HUDEP-2 (cell line): ENCODE measurements at regions not wholly inside any gene's neighbourhood (a gene's known extent, or its start where the extent isn't known, plus 50 kb on each side); places are given as distances from the start of the nearest gene placed in this dataset.

Experiments used
- DNase-seq, 76 experiments: peaks; one replicate each; lab custom pipeline; 2025; ENCODE audit not compliant: unreplicated experiment in 76 of 76; lab: John Stamatoyannopoulos, UW

- no peak for DNase-seq
These were observed 58.5 kb downstream of the MAIP1 start for GRCh38 chr2:200013906-200014305.

- no peak for DNase-seq
These were observed 66.2 kb downstream of the MAIP1 start for GRCh38 chr2:200021449-200022114.

- DNase-seq = no peak
These were observed 67.1 kb downstream of the MAIP1 start for GRCh38 chr2:200022511-200022910.

- no peak for DNase-seq
These were observed 68.2 kb downstream of the MAIP1 start for GRCh38 chr2:200023570-200023969.

- no peak for DNase-seq
These were observed 70.3 kb downstream of the MAIP1 start for GRCh38 chr2:200025717-200026116.

GRCh38 chr2:200026332-200027230, 71.2 kb downstream of the MAIP1 start:
- DNase-seq = no peak

GRCh38 chr2:200028998-200029397, 73.6 kb downstream of the MAIP1 start:
- no peak for DNase-seq

- DNase-seq = no peak
These were observed 77.5 kb downstream of the MAIP1 start for GRCh38 chr2:200032895-200033294.

- no peak for DNase-seq
These were observed 78.5 kb downstream of the MAIP1 start for GRCh38 chr2:200033929-200034328.

GRCh38 chr2:200034816-200035215, 79.4 kb downstream of the MAIP1 start:
- no peak for DNase-seq

- DNase-seq = no peak
These were observed 84.6 kb downstream of the MAIP1 start for GRCh38 chr2:200039724-200040650.

- no peak for DNase-seq
These were observed 85.4 kb downstream of the MAIP1 start for GRCh38 chr2:200040831-200041230.

- no peak for DNase-seq
These were observed 86.3 kb downstream of the MAIP1 start for GRCh38 chr2:200041639-200042038.

- no peak for DNase-seq
These were observed 86.8 kb downstream of the MAIP1 start for GRCh38 chr2:200042102-200042735.

GRCh38 chr2:200042944-200043343, 87.6 kb downstream of the MAIP1 start:
- DNase-seq = no peak

GRCh38 chr2:200044453-200044852, 89.1 kb downstream of the MAIP1 start:
- DNase-seq = no peak

- DNase-seq = no peak
These were observed 93.0 kb downstream of the MAIP1 start for GRCh38 chr2:200048421-200048820.

GRCh38 chr2:200049086-200049485, 93.7 kb downstream of the MAIP1 start:
- no peak for DNase-seq

GRCh38 chr2:200050921-200051610, 95.7 kb downstream of the MAIP1 start:
- no peak for DNase-seq

GRCh38 chr2:200051611-200051945, 96.2 kb downstream of the MAIP1 start:
- DNase-seq = no peak
